OCI-LY1 (cell line): ENCODE measurements at regions not wholly inside any gene's neighbourhood (a gene's known extent, or its start where the extent isn't known, plus 50 kb on each side); places are given as distances from the start of the nearest gene placed in this dataset.

Source experiments
- CTCF ChIP-seq: fragments of 200-600 bp; sonication (generic), shearing (Covaris generic); IDR thresholded peaks from 2 replicates; pipeline ENCODE4 v1.5.1; 2017; ENCODE audit warnings: mild to moderate bottlenecking, antibody characterized with exemption, low read length, moderate library complexity, mixed read lengths
- EZH2 ChIP-seq: fragments of 200-600 bp; sonication (generic), shearing (Covaris generic); IDR thresholded peaks from 2 replicates; pipeline ENCODE4 v1.8.0; 2017; ENCODE audit warnings: borderline replicate concordance, mixed run types, mild to moderate bottlenecking, antibody characterized with exemption, low read length, moderate library complexity, mixed read lengths

- TF ChIP-seq CTCF (no peak), EZH2 (no peak)
Measured at GRCh38 chr2:240247241-240247867, 106.9 kb upstream of the OTOS start.
